ENCODE measurements at regions not wholly inside any gene's neighbourhood (a gene's known extent, or its start where the extent isn't known, plus 50 kb on each side); places are given as distances from the start of the nearest gene placed in this dataset.

GRCh38 chr9:18006591-18006990, 427.7 kb downstream of the SH3GL2 start:
- TF ChIP-seq CTCF (IDR thresholded peaks at IDR 0.05) (no peak), EP300 (IDR thresholded peaks at IDR 0.05) (no peak), POLR2A (IDR thresholded peaks at IDR 0.05) (no peak)

Measured in tibial nerve (tissue), 4 donors.